ENCODE measurements at regions not wholly inside any gene's neighbourhood (a gene's known extent, or its start where the extent isn't known, plus 50 kb on each side); places are given as distances from the start of the nearest gene placed in this dataset.

DNA sequence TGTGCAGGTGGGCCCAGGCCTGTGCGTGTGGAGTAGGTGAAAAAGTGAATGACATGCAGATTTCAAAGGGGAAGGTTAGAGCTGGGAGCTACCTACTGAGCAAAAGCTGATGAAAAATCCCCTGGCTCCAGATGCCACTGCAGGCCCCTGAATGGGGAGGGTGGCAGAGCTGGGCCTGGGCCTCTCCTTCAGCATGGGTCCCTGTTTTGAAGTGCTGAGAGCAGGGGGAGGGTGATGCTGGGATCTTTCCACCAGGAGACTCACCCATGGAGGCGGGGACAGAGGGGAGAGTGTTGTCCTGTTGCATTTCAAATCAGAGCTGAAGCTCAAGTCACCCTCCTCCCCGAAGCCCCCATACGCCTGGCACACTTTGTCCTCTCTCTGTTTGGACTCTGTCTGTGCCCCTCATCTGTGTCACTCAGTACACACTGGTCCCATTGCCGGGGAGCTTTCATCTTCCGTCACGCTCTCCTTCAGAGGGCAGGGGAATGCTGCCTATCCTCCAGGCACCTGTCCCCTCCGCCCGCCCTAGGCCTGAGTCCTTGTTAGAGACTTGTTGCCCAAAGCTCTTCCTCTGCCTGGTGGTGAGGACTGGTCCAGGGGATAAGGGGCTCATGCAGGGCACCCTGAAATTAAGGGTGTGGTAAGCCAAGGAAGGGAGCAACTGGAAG, 206.6 kb downstream of the HAUS1 start (continued):
- no peak for TF ChIP-seq GABPA (IDR thresholded peaks at IDR 0.05 in 1 of 2, conservative IDR thresholded peaks at IDR 0.05 in 1 of 2)
- no peak for TF ChIP-seq RXRA (IDR thresholded peaks at IDR 0.05)
- TF ChIP-seq FOXA1 (IDR thresholded peaks at IDR 0.05) = no peak
- TF ChIP-seq NR2F2 (IDR thresholded peaks at IDR 0.05) = no peak
- TF ChIP-seq, protein P1, sequence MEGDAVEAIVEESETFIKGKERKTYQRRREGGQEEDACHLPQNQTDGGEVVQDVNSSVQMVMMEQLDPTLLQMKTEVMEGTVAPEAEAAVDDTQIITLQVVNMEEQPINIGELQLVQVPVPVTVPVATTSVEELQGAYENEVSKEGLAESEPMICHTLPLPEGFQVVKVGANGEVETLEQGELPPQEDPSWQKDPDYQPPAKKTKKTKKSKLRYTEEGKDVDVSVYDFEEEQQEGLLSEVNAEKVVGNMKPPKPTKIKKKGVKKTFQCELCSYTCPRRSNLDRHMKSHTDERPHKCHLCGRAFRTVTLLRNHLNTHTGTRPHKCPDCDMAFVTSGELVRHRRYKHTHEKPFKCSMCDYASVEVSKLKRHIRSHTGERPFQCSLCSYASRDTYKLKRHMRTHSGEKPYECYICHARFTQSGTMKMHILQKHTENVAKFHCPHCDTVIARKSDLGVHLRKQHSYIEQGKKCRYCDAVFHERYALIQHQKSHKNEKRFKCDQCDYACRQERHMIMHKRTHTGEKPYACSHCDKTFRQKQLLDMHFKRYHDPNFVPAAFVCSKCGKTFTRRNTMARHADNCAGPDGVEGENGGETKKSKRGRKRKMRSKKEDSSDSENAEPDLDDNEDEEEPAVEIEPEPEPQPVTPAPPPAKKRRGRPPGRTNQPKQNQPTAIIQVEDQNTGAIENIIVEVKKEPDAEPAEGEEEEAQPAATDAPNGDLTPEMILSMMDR (IDR thresholded peaks at IDR 0.05; ENCODE audit: low read depth, low read length, missing input control) = no peak
- no peak for TF ChIP-seq RAD21 (IDR thresholded peaks at IDR 0.05)

DNA sequence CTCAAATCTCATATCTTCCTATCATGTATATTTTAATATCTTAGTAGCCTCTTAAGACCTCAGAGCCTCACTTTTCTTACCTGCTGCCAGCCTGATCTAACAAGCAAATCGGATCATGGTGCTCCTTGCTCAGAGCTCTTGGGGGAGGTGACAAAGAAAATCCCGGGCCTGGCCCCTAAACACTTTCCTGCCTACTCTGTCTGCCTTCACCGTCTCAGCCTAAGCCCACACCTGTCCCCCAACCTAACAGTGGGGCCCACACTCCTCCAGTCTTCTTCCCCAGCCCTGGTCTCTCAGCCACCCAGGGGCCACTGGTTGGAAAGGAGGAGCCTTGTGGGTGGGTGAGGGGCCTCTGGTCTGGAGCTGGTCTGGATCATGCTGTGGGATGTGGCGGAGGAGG, 207.3 kb downstream of the HAUS1 start:
- TF ChIP-seq, protein P2, sequence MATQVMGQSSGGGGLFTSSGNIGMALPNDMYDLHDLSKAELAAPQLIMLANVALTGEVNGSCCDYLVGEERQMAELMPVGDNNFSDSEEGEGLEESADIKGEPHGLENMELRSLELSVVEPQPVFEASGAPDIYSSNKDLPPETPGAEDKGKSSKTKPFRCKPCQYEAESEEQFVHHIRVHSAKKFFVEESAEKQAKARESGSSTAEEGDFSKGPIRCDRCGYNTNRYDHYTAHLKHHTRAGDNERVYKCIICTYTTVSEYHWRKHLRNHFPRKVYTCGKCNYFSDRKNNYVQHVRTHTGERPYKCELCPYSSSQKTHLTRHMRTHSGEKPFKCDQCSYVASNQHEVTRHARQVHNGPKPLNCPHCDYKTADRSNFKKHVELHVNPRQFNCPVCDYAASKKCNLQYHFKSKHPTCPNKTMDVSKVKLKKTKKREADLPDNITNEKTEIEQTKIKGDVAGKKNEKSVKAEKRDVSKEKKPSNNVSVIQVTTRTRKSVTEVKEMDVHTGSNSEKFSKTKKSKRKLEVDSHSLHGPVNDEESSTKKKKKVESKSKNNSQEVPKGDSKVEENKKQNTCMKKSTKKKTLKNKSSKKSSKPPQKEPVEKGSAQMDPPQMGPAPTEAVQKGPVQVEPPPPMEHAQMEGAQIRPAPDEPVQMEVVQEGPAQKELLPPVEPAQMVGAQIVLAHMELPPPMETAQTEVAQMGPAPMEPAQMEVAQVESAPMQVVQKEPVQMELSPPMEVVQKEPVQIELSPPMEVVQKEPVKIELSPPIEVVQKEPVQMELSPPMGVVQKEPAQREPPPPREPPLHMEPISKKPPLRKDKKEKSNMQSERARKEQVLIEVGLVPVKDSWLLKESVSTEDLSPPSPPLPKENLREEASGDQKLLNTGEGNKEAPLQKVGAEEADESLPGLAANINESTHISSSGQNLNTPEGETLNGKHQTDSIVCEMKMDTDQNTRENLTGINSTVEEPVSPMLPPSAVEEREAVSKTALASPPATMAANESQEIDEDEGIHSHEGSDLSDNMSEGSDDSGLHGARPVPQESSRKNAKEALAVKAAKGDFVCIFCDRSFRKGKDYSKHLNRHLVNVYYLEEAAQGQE (IDR thresholded peaks at IDR 0.05) = no peak
- no peak for TF ChIP-seq FOXA1 (IDR thresholded peaks at IDR 0.05)
- TF ChIP-seq, protein P1 (IDR thresholded peaks at IDR 0.05; ENCODE audit: low read depth, low read length, missing input control) = no peak
- TF ChIP-seq YY1 (IDR thresholded peaks at IDR 0.05) = no peak
- TF ChIP-seq HNF4G (IDR thresholded peaks at IDR 0.05) = no peak
- TF ChIP-seq GABPA (IDR thresholded peaks at IDR 0.05 in 1 of 2, conservative IDR thresholded peaks at IDR 0.05 in 1 of 2) = no peak
- no peak for TF ChIP-seq RAD21 (IDR thresholded peaks at IDR 0.05)
- TF ChIP-seq, protein P3, sequence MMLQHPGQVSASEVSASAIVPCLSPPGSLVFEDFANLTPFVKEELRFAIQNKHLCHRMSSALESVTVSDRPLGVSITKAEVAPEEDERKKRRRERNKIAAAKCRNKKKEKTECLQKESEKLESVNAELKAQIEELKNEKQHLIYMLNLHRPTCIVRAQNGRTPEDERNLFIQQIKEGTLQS (IDR thresholded peaks at IDR 0.05) = no peak
- no peak for TF ChIP-seq JUND (IDR thresholded peaks at IDR 0.05)
- no peak for TF ChIP-seq RXRA (IDR thresholded peaks at IDR 0.05)
- TF ChIP-seq FOXA2 (IDR thresholded peaks at IDR 0.05) = no peak
- TF ChIP-seq EGR1 (IDR thresholded peaks at IDR 0.05; ENCODE audit: low read depth in 2 of 2) = no peak
- TF ChIP-seq, protein P4, sequence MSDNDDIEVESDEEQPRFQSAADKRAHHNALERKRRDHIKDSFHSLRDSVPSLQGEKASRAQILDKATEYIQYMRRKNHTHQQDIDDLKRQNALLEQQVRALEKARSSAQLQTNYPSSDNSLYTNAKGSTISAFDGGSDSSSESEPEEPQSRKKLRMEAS (IDR thresholded peaks at IDR 0.05) = no peak
- no peak for TF ChIP-seq SP1 (IDR thresholded peaks at IDR 0.05)
- TF ChIP-seq TAF1 (conservative IDR thresholded peaks at IDR 0.05) = no peak
- TF ChIP-seq, protein P5, sequence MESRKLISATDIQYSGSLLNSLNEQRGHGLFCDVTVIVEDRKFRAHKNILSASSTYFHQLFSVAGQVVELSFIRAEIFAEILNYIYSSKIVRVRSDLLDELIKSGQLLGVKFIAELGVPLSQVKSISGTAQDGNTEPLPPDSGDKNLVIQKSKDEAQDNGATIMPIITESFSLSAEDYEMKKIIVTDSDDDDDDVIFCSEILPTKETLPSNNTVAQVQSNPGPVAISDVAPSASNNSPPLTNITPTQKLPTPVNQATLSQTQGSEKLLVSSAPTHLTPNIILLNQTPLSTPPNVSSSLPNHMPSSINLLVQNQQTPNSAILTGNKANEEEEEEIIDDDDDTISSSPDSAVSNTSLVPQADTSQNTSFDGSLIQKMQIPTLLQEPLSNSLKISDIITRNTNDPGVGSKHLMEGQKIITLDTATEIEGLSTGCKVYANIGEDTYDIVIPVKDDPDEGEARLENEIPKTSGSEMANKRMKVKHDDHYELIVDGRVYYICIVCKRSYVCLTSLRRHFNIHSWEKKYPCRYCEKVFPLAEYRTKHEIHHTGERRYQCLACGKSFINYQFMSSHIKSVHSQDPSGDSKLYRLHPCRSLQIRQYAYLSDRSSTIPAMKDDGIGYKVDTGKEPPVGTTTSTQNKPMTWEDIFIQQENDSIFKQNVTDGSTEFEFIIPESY (IDR thresholded peaks at IDR 0.05) = no peak
- TF ChIP-seq NR2F2 (IDR thresholded peaks at IDR 0.05) = no peak
- TF ChIP-seq HNF4A (conservative IDR thresholded peaks at IDR 0.05) = no peak
- H3K9ac ChIP-seq (ENCODE audit: low read depth in 1 of 2, low read length in 2 of 2) = no peak overlapping the region

More for the DNA sequence above, 207.3 kb downstream of the HAUS1 start:
- no peak for DNase-seq (ENCODE audit: low spot score)
- no peaks in the 10 kb centered on the region for H3K4me1 ChIP-seq (ENCODE audit: control insufficient read depth in 4 of 4, insufficient read depth in 4 of 4, low read length in 3 of 4)
- H3K27ac ChIP-seq (ENCODE audit: low read depth in 1 of 2, low read length in 2 of 2) = no peak overlapping the region
- H3K36me3 ChIP-seq (ENCODE audit: control insufficient read depth in 4 of 4, insufficient read depth in 3 of 4, low read depth in 1 of 4, low read length in 3 of 4) = no peaks in the 10 kb centered on the region
- H3K27me3 ChIP-seq (ENCODE audit: control insufficient read depth in 4 of 4, insufficient read depth in 4 of 4, low read length in 3 of 4) = no peaks in the 10 kb centered on the region
- WGBS = 86% methylated on average over 4 of the region's 4 CpGs
- no peak overlapping the region for H3K4me3 ChIP-seq (ENCODE audit: low read depth in 1 of 3, low read length in 3 of 3)
- H3K9me3 ChIP-seq (ENCODE audit: control insufficient read depth in 4 of 4, low read length in 3 of 4) = no peaks in the 10 kb centered on the region

Measured in liver (tissue), 8 donors.